ENCODE measurements at regions not wholly inside any gene's neighbourhood (a gene's known extent, or its start where the extent isn't known, plus 50 kb on each side); places are given as distances from the start of the nearest gene placed in this dataset.
A peak's percentile ranks its signal among the peaks of the same experiment; 100 is the strongest.

DNA sequence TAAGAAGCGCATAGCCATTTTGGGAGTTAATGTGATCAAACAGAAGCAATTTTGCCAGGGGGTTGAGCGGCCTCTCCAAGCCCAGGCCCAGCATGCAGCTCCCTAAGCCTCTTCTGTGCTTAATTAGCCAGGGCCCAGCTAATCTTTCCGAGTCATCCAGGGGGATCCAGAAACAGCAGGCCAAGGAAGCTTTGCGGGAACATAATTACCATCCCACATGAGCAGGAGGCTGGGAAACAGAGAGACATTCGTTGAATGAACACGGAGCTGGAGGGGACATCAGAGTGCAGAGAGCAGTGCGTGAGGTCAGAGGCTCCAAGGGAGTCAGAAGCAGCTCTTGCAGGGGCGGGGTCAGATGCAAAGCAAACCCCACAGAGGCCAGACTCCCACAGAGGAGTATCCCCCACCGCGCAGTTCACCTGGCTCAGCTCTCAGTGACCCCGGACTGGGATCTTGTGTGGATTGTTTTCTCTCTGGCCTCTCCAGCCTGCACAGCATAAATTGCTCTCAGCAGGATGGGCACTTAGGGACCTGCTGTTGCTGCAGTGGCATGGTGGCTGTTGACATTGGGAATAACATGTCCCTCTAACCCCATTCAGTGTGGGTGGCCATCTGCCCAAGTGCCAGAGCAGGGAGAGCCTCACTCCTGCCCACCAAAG, 657.4 kb downstream of the AJAP1 start:
- intact Hi-C loops (cut with DNase I): no loop called here
- TF ChIP-seq, protein P1, sequence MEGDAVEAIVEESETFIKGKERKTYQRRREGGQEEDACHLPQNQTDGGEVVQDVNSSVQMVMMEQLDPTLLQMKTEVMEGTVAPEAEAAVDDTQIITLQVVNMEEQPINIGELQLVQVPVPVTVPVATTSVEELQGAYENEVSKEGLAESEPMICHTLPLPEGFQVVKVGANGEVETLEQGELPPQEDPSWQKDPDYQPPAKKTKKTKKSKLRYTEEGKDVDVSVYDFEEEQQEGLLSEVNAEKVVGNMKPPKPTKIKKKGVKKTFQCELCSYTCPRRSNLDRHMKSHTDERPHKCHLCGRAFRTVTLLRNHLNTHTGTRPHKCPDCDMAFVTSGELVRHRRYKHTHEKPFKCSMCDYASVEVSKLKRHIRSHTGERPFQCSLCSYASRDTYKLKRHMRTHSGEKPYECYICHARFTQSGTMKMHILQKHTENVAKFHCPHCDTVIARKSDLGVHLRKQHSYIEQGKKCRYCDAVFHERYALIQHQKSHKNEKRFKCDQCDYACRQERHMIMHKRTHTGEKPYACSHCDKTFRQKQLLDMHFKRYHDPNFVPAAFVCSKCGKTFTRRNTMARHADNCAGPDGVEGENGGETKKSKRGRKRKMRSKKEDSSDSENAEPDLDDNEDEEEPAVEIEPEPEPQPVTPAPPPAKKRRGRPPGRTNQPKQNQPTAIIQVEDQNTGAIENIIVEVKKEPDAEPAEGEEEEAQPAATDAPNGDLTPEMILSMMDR (IDR thresholded peaks at IDR 0.05): no peak
- Histone ChIP-seq H3K9me3 (no peaks in the 10 kb centered on the region), H3K4me1 (no peaks in the 10 kb centered on the region), H3K36me3 (no peaks in the 10 kb centered on the region), H3K27ac (no peak overlapping the region), H3K4me3 (no peak overlapping the region), H3K27me3 (no peaks in the 10 kb centered on the region)
- DNase-seq (ENCODE audit: low spot score in 2 of 2): no peak

DNA sequence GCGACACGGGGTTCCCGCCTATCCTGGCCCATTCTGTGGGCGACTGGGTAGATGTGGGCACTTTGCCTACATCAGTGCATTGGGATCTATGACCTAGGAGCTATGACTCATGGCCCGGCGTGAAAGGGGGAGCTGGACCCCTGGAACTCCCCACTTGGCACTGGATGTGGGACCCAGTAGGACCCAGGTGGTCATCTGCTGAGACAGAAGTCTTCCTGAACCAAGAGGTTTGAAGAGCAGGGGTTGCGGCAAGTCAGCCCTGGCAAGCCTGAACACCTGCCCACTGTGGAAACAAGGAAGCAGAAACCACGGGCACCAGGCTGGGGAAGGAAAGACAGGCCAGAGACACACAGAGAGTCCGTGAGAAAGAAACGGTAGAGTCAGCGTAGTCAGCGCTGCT, 656.7 kb downstream of the AJAP1 start:
- no peak for DNase-seq (ENCODE audit: low spot score in 2 of 2)
- no peak overlapping the region for H3K4me3 ChIP-seq
- H3K9me3 ChIP-seq: no peaks in the 10 kb centered on the region
- TF ChIP-seq, protein P1 (IDR thresholded peaks at IDR 0.05): no peak
- intact Hi-C loops (cut with DNase I): no loop called here
- H3K4me1 ChIP-seq: no peaks in the 10 kb centered on the region
- no peaks in the 10 kb centered on the region for H3K36me3 ChIP-seq
- H3K27ac ChIP-seq: no peak overlapping the region
- no peaks in the 10 kb centered on the region for H3K27me3 ChIP-seq

DNA sequence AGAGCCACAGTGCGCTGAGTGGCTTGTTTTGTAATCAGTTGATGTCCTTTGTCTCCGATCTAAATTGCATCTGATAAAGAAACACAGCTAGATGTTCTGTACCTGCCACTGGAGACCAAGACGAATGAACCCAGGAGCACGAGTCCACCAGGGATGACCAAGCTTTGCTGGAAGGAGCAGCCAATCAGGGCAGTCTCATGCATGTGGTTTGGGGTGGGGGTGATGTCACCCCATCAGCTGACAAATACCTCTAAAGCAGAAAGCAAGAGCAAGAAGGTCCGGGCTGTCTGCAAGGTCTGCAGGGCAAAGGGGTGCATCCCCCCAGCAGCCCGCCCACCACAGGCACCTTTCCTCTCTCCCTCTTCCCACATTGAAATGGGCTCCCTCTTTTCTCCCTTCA, 653.8 kb downstream of the AJAP1 start:
- no peak for DNase-seq (ENCODE audit: low spot score in 2 of 2)
- Histone ChIP-seq H3K27ac (no peak overlapping the region), H3K36me3 (no peaks in the 10 kb centered on the region), H3K9me3 (no peaks in the 10 kb centered on the region), H3K27me3 (no peaks in the 10 kb centered on the region), H3K4me3 (no peak overlapping the region), H3K4me1 (no peaks in the 10 kb centered on the region)
- TF ChIP-seq, protein P1 (IDR thresholded peaks at IDR 0.05): no peak
- intact Hi-C loops (cut with DNase I): no loop called here

DNA sequence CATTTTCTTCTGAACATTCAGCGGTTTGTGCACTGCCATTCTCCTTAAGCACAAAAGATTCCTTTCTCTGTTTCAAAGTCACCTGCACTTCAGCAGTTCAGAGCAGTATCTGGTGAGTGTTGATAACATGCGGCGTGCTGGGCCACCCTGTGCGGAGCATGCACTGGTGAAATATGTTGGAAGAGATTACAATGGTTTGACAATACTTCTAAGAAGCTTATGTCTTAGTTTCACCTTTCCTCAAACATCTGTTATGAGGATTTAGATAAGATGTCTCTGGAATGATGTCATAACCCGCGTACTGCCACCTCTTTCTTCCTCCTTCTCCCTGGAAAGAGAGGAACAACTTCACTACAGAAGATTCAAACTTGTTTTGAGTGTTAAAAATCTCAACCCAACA, 650.3 kb downstream of the AJAP1 start:
- intact Hi-C loops (cut with DNase I): no loop called here
- Histone ChIP-seq H3K27ac (no peak overlapping the region), H3K4me3 (no peak overlapping the region), H3K36me3 (no peaks in the 10 kb centered on the region), H3K4me1 (no peaks in the 10 kb centered on the region), H3K27me3 (no peaks in the 10 kb centered on the region), H3K9me3 (no peaks in the 10 kb centered on the region)
- no peak for DNase-seq (ENCODE audit: low spot score in 2 of 2)
- TF ChIP-seq, protein P1 (IDR thresholded peaks at IDR 0.05): no peak

DNA sequence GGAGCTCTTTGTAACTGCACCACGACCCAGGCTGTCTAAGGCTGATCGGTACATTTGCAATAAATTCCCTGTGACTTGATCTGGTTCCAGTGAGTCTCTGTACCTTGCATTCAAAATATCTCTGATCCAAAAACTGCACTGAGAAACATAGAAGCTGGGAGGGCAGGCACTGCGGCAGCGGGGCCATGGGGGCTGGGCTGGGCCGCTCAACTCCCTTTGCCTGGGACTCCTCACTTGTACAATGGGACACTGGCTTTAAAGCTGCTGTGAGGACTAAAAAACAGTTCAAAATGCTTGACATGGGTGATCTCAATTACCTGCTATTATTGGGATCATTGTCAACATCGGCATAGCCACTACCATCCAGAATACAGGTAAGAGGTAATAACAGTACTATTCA, 644.0 kb downstream of the AJAP1 start:
- Histone ChIP-seq H3K27ac (no peak overlapping the region), H3K36me3 (no peaks in the 10 kb centered on the region), H3K27me3 (no peaks in the 10 kb centered on the region), H3K4me1 (no peaks in the 10 kb centered on the region), H3K9me3 (no peaks in the 10 kb centered on the region), H3K4me3 (no peak overlapping the region)
- peak in 1 of 2 donors; percentile 28 for DNase-seq (ENCODE audit: low spot score in 2 of 2)
- TF ChIP-seq, protein P1 (IDR thresholded peaks at IDR 0.05): no peak
- intact Hi-C loops (cut with DNase I): no loop called here

DNA sequence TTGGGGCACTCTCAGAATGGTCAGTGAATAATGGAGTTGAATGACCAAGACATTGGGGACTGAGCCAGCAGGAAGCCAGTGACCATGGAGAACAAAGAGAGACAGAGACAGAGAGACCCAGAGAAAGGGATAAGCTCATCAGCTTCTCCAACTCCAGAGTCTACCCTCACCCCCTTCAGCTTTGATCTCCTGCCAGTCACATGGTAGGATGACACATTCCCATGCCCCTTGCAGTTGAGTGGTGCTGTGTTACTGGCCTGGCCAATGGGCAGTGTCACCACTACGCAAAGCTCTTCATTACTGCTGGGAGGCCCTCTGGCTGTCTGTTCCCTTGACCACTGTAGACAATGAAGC, 643.5 kb downstream of the AJAP1 start:
- no peaks in the 10 kb centered on the region for H3K9me3 ChIP-seq
- H3K27ac ChIP-seq: no peak overlapping the region
- H3K4me1 ChIP-seq: no peaks in the 10 kb centered on the region
- intact Hi-C loops (cut with DNase I): no loop called here
- no peak overlapping the region for H3K4me3 ChIP-seq
- TF ChIP-seq, protein P1 (IDR thresholded peaks at IDR 0.05): no peak
- no peaks in the 10 kb centered on the region for H3K36me3 ChIP-seq
- no peaks in the 10 kb centered on the region for H3K27me3 ChIP-seq
- no peak for DNase-seq (ENCODE audit: low spot score in 2 of 2)
